ENCODE measurements at regions not wholly inside any gene's neighbourhood (a gene's known extent, or its start where the extent isn't known, plus 50 kb on each side); places are given as distances from the start of the nearest gene placed in this dataset.

DNA sequence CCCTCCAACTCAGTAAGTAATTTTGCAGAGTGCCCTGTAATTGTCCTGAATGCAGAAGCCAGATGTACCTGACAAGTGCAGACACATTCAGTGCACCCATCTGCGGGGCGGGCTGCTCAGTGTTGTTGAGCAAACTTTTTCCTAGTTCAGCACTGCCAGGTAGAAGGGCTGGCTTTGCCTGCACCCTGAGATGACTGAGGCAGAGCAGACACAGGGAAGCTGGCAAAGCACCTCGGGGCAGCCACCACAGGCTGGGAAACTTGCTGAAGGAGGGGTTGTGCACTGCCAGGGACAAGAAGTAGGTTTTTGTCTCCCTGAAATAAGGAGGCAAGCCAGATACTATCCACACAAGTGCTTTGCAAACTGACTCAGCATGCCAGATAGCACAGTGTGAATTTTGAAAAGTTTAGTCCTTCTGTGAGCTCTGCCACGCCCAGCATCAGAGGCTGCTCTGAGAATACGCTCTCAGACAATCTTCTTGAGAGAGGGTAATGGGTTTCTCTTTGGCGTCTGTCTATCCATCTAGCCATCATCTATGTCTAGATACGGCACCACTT, 62.3 kb downstream of the SOWAHC start:
- TF ChIP-seq, protein P1, sequence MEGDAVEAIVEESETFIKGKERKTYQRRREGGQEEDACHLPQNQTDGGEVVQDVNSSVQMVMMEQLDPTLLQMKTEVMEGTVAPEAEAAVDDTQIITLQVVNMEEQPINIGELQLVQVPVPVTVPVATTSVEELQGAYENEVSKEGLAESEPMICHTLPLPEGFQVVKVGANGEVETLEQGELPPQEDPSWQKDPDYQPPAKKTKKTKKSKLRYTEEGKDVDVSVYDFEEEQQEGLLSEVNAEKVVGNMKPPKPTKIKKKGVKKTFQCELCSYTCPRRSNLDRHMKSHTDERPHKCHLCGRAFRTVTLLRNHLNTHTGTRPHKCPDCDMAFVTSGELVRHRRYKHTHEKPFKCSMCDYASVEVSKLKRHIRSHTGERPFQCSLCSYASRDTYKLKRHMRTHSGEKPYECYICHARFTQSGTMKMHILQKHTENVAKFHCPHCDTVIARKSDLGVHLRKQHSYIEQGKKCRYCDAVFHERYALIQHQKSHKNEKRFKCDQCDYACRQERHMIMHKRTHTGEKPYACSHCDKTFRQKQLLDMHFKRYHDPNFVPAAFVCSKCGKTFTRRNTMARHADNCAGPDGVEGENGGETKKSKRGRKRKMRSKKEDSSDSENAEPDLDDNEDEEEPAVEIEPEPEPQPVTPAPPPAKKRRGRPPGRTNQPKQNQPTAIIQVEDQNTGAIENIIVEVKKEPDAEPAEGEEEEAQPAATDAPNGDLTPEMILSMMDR (conservative IDR thresholded peaks at IDR 0.05; ENCODE audit: low read depth, low read length), result no peak
- TF ChIP-seq SMC3 (IDR thresholded peaks at IDR 0.05; ENCODE audit: low read depth, low read length) (no peak), RAD21 (IDR thresholded peaks at IDR 0.05; ENCODE audit: low read length) (no peak), POLR2A (IDR thresholded peaks at IDR 0.05; ENCODE audit: low read depth, low read length) (no peak), CEBPB (IDR thresholded peaks at IDR 0.05; ENCODE audit: low read depth, low read length) (no peak), RCOR1 (IDR thresholded peaks at IDR 0.05; ENCODE audit: insufficient replicate concordance, low read length) (no peak), CHD1 (IDR thresholded peaks at IDR 0.05; ENCODE audit: low read depth, low read length) (no peak), MXI1 (IDR thresholded peaks at IDR 0.05; ENCODE audit: borderline replicate concordance, low read depth, low read length) (no peak), RFX5 (IDR thresholded peaks at IDR 0.05; ENCODE audit: low read depth, low read length) (no peak)
- TF ChIP-seq, protein P2, sequence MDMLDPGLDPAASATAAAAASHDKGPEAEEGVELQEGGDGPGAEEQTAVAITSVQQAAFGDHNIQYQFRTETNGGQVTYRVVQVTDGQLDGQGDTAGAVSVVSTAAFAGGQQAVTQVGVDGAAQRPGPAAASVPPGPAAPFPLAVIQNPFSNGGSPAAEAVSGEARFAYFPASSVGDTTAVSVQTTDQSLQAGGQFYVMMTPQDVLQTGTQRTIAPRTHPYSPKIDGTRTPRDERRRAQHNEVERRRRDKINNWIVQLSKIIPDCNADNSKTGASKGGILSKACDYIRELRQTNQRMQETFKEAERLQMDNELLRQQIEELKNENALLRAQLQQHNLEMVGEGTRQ (IDR thresholded peaks at IDR 0.05; ENCODE audit: low read depth, low read length), result no peak

Data from IMR-90 (cell line).